ENCODE measurements at regions not wholly inside any gene's neighbourhood (a gene's known extent, or its start where the extent isn't known, plus 50 kb on each side); places are given as distances from the start of the nearest gene placed in this dataset.
"Not testable (repeated sequence)": the region's sequence is repeated elsewhere in the genome, so short reads cannot be mapped to it uniquely, and the experiment has no call there.

- TF ChIP-seq CTCF (IDR thresholded peaks at IDR 0.05; ENCODE audit: control insufficient read depth, extremely low read depth, insufficient read depth) = no peak
- no peak overlapping the region for H3K4me3 ChIP-seq (ENCODE audit: low read depth, low read length)
- no peak for DNase-seq (ENCODE audit: low read depth)
Measured at GRCh38 chr19:21621671-21622070, 116.3 kb downstream of the ZNF429 start.

- DNase-seq (ENCODE audit: low read depth) = no peak
- no peak overlapping the region for H3K4me3 ChIP-seq (ENCODE audit: low read depth, low read length)
- TF ChIP-seq CTCF (IDR thresholded peaks at IDR 0.05; ENCODE audit: control insufficient read depth, extremely low read depth, insufficient read depth) = no peak
Measured at GRCh38 chr19:21617740-21618339, 112.4 kb downstream of the ZNF429 start.

DNA sequence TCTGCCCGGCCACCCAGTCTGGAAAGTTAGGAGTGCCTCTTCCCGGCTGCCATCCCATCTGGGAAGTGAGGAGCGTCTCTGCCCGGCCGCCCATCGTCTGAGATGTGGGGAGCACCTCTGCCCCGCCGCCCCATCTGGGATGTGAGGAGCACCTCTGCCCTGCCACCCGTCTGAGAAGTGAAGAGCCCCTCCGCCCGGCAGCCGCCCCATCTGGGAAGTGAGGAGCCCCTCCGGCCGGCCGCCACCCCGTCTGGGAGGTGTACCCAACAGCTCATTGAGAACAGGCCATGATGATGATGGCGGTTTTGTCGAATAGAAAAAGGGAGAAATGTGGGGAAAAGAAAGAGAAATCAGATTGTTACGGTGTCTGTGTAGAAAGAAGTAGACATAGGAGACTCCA, 109.4 kb downstream of the ZNF429 start:
- DNase-seq (ENCODE audit: low read depth); H3K4me3 ChIP-seq (ENCODE audit: low read depth, low read length): not testable (repeated sequence)

GRCh38 chr19:21613201-21613600, 107.8 kb downstream of the ZNF429 start:
- H3K4me3 ChIP-seq (ENCODE audit: low read depth, low read length); DNase-seq (ENCODE audit: low read depth): not testable (repeated sequence)

- TF ChIP-seq CTCF (IDR thresholded peaks at IDR 0.05; ENCODE audit: control insufficient read depth, extremely low read depth, insufficient read depth) = no peak
- no peak overlapping the region for H3K4me3 ChIP-seq (ENCODE audit: low read depth, low read length)
- no peak for DNase-seq (ENCODE audit: low read depth)
Measured at GRCh38 chr19:21612403-21612872, 107.0 kb downstream of the ZNF429 start.

- H3K4me3 ChIP-seq (ENCODE audit: low read depth, low read length) = no peak overlapping the region
- TF ChIP-seq CTCF (IDR thresholded peaks at IDR 0.05; ENCODE audit: control insufficient read depth, extremely low read depth, insufficient read depth) = no peak
- DNase-seq (ENCODE audit: low read depth) = no peak
Measured at GRCh38 chr19:21611659-21612402, 106.4 kb downstream of the ZNF429 start.

- no peak for DNase-seq (ENCODE audit: low read depth)
- no peak overlapping the region for H3K4me3 ChIP-seq (ENCODE audit: low read depth, low read length)
- TF ChIP-seq CTCF (IDR thresholded peaks at IDR 0.05; ENCODE audit: control insufficient read depth, extremely low read depth, insufficient read depth) = no peak
Measured at GRCh38 chr19:21610787-21611186, 105.4 kb downstream of the ZNF429 start.

DNA sequence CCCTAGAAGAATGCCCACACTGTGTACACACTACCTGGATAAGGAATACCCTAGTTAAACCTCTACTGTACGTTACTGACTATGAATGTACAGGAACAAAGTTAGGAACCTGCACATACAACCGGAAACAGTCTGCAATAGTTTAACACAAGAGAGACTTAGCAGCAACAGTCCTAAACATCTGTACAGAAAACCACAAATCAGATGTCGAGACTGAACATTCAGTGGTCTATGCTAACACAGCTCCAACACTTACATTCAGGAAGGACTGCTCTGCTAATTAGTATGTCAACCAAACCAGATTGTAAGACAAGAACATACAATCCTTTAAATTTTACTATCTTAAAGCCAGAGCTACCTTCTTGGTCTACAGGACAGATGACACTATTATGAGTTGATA, 104.9 kb downstream of the ZNF429 start:
- no peak for TF ChIP-seq CTCF (IDR thresholded peaks at IDR 0.05; ENCODE audit: control insufficient read depth, extremely low read depth, insufficient read depth)
- no peak for DNase-seq (ENCODE audit: low read depth)
- H3K4me3 ChIP-seq (ENCODE audit: low read depth, low read length) = no peak overlapping the region
